ACC112 (cell line): ENCODE measurements at regions not wholly inside any gene's neighbourhood (a gene's known extent, or its start where the extent isn't known, plus 50 kb on each side); places are given as distances from the start of the nearest gene placed in this dataset.

Source experiments
- H2AFZ ChIP-seq: fragments of 200-600 bp; sonication (generic); one replicate; pipeline ENCODE4 v1.6.0; 2017; ENCODE audit warnings: antibody characterized with exemption, low read length; ENCODE audit not compliant: unreplicated experiment
- H3K27ac ChIP-seq: fragments of 200-600 bp; sonication (generic); 2 replicates; pipeline ENCODE4 v1.5.1; 2014; ENCODE audit warnings: low read depth, mild to moderate bottlenecking, antibody characterized with exemption, low read length, moderate library complexity
- H3K27me3 ChIP-seq: fragments of 200-600 bp; sonication (generic); 2 replicates; pipeline ENCODE4 v1.6.1; 2014; ENCODE audit warnings: mild to moderate bottlenecking, antibody characterized with exemption, low read length, moderate library complexity, mixed read lengths; ENCODE audit not compliant: insufficient read depth
- H3K36me3 ChIP-seq: fragments of 200-600 bp; sonication (generic); 2 replicates; pipeline ENCODE4 v1.6.1; 2016; ENCODE audit warnings: mild to moderate bottlenecking, antibody characterized with exemption, low read length, moderate library complexity, mixed read lengths; ENCODE audit not compliant: insufficient read depth
- H3K4me1 ChIP-seq: fragments of 200-600 bp; sonication (generic); one replicate; pipeline ENCODE4 v1.6.1; 2016; ENCODE audit warnings: low read length, mixed read lengths; ENCODE audit not compliant: insufficient read depth, unreplicated experiment, control insufficient read depth
- H3K4me3 ChIP-seq: fragments of 200-600 bp; sonication (generic); 2 replicates; pipeline ENCODE4 v1.5.1; 2014; ENCODE audit warnings: mild to moderate bottlenecking, low read depth, low read length
- H3K79me2 ChIP-seq: fragments of 200-600 bp; sonication (generic); one replicate; pipeline ENCODE4 v1.6.0; 2016; ENCODE audit warnings: low read length; ENCODE audit not compliant: control insufficient read depth, unreplicated experiment, insufficient read depth

GRCh38 chr12:84689638-84690037 is 223.0 kb downstream of the SLC6A15 start:
- Histone ChIP-seq H3K79me2 (no peaks in the 10 kb centered on the region), H3K4me1 (no peaks in the 10 kb centered on the region), H3K27ac (no peak overlapping the region), H3K36me3 (no peaks in the 10 kb centered on the region), H2AFZ (no peak overlapping the region), H3K27me3 (no peaks in the 10 kb centered on the region), H3K4me3 (no peak overlapping the region)

GRCh38 chr12:84685379-84685778 is 227.2 kb downstream of the SLC6A15 start:
- H3K36me3 ChIP-seq: no peaks in the 10 kb centered on the region
- H3K4me1 ChIP-seq: no peaks in the 10 kb centered on the region
- H2AFZ ChIP-seq: no peak overlapping the region
- H3K4me3 ChIP-seq: no peak overlapping the region
- no peak overlapping the region for H3K27ac ChIP-seq
- no peaks in the 10 kb centered on the region for H3K27me3 ChIP-seq
- no peaks in the 10 kb centered on the region for H3K79me2 ChIP-seq

GRCh38 chr12:84676787-84677186 is 235.8 kb downstream of the SLC6A15 start:
- H3K4me3 ChIP-seq: no peak overlapping the region

GRCh38 chr12:84661786-84662185 is 250.8 kb downstream of the SLC6A15 start:
- H3K27me3 ChIP-seq: no peaks in the 10 kb centered on the region
- no peak overlapping the region for H3K27ac ChIP-seq
- no peaks in the 10 kb centered on the region for H3K36me3 ChIP-seq
- H3K4me1 ChIP-seq: no peaks in the 10 kb centered on the region
- H3K4me3 ChIP-seq: no peak overlapping the region
- no peaks in the 10 kb centered on the region for H3K79me2 ChIP-seq
- no peak overlapping the region for H2AFZ ChIP-seq

More at GRCh38 chr12:84676787-84677186, 235.8 kb downstream of the SLC6A15 start:
- Histone ChIP-seq H3K27ac (no peak overlapping the region), H3K4me1 (no peaks in the 10 kb centered on the region), H3K27me3 (no peaks in the 10 kb centered on the region), H2AFZ (no peak overlapping the region), H3K79me2 (no peaks in the 10 kb centered on the region), H3K36me3 (no peaks in the 10 kb centered on the region)

- Histone ChIP-seq H2AFZ (no peak overlapping the region), H3K27ac (no peak overlapping the region), H3K27me3 (no peaks in the 10 kb centered on the region), H3K36me3 (no peaks in the 10 kb centered on the region), H3K4me1 (no peaks in the 10 kb centered on the region), H3K4me3 (no peak overlapping the region), H3K79me2 (no peaks in the 10 kb centered on the region)
Measured at GRCh38 chr12:84660139-84660538, 252.5 kb downstream of the SLC6A15 start.

- Histone ChIP-seq H3K27me3 (no peaks in the 10 kb centered on the region), H2AFZ (no peak overlapping the region), H3K36me3 (no peaks in the 10 kb centered on the region), H3K4me3 (no peak overlapping the region), H3K4me1 (no peaks in the 10 kb centered on the region), H3K27ac (no peak overlapping the region), H3K79me2 (no peaks in the 10 kb centered on the region)
Measured at GRCh38 chr12:84658877-84659276, 253.7 kb downstream of the SLC6A15 start.

GRCh38 chr12:84656705-84657104 is 255.9 kb downstream of the SLC6A15 start:
- Histone ChIP-seq H3K4me1 (no peaks in the 10 kb centered on the region), H3K27me3 (no peaks in the 10 kb centered on the region), H3K4me3 (no peak overlapping the region), H3K27ac (no peak overlapping the region), H3K79me2 (no peaks in the 10 kb centered on the region), H3K36me3 (no peaks in the 10 kb centered on the region), H2AFZ (no peak overlapping the region)

GRCh38 chr12:84653482-84653881 is 259.1 kb downstream of the SLC6A15 start:
- Histone ChIP-seq H3K4me3 (no peak overlapping the region), H3K36me3 (no peaks in the 10 kb centered on the region), H2AFZ (no peak overlapping the region), H3K27ac (no peak overlapping the region), H3K4me1 (no peaks in the 10 kb centered on the region), H3K79me2 (no peaks in the 10 kb centered on the region), H3K27me3 (no peaks in the 10 kb centered on the region)

- no peaks in the 10 kb centered on the region for H3K36me3 ChIP-seq
- H2AFZ ChIP-seq: no peak overlapping the region
- H3K79me2 ChIP-seq: no peaks in the 10 kb centered on the region
- H3K27ac ChIP-seq: no peak overlapping the region
- no peaks in the 10 kb centered on the region for H3K27me3 ChIP-seq
- no peaks in the 10 kb centered on the region for H3K4me1 ChIP-seq
- H3K4me3 ChIP-seq: no peak overlapping the region
Measured at GRCh38 chr12:84648425-84648824, 264.2 kb downstream of the SLC6A15 start.

GRCh38 chr12:84644908-84645307 is 267.7 kb downstream of the SLC6A15 start:
- no peaks in the 10 kb centered on the region for H3K79me2 ChIP-seq
- no peaks in the 10 kb centered on the region for H3K4me1 ChIP-seq
- no peaks in the 10 kb centered on the region for H3K27me3 ChIP-seq
- no peaks in the 10 kb centered on the region for H3K36me3 ChIP-seq
- H3K4me3 ChIP-seq: no peak overlapping the region
- no peak overlapping the region for H3K27ac ChIP-seq
- H2AFZ ChIP-seq: no peak overlapping the region

- Histone ChIP-seq H3K36me3 (no peaks in the 10 kb centered on the region), H3K27me3 (no peaks in the 10 kb centered on the region), H3K79me2 (no peaks in the 10 kb centered on the region), H3K4me3 (no peak overlapping the region), H2AFZ (no peak overlapping the region), H3K27ac (no peak overlapping the region), H3K4me1 (peaks cover under 1% of the 10 kb centered on the region)
Measured at GRCh38 chr12:84643993-84644392, 268.6 kb downstream of the SLC6A15 start.
